GM12878 (cell line): ENCODE measurements at regions not wholly inside any gene's neighbourhood (a gene's known extent, or its start where the extent isn't known, plus 50 kb on each side); places are given as distances from the start of the nearest gene placed in this dataset.
"Not testable (repeated sequence)": the region's sequence is repeated elsewhere in the genome, so short reads cannot be mapped to it uniquely, and the experiment has no call there.

Experiments
- ATAC-seq: fragments of 200-7000 bp; cut with Tn5 transposase; 3 replicates; pipeline ENCODE4 v1.9.1; 2020; ENCODE audit warnings: mild to moderate bottlenecking, moderate library complexity
- BruUV-seq: library from RNA; stranded (reverse); fragments of 400-500 nt; replicated peaks from 2 replicates; lab custom pipeline; 2021; lab: Mats Ljungman, UMichigan
- CTCF ChIA-PET: fragments of 300-600 bp; sonication (Branson Sonifier 250); formaldehyde crosslinking; extraction: SDS; loops from one replicate; lab custom pipeline; 2021; ENCODE audit warnings: inconsistent platforms; lab: Yijun Ruan, JAX
- POLR2A ChIA-PET: fragments of 350-600 bp; formaldehyde crosslinking; extraction: SDS; loops from one replicate; lab custom pipeline; 2021; ENCODE audit warnings: inconsistent platforms; lab: Charles Lee
- RAD21 ChIA-PET: fragments of 300-600 bp; sonication (Branson Sonifier 250); formaldehyde crosslinking; loops from one replicate; lab custom pipeline; 2023; ENCODE audit warnings: antibody characterized with exemption; ENCODE audit not compliant: unreplicated experiment; lab: Charles Lee
- SMC1A ChIA-PET: fragments of 300-600 bp; sonication (Branson Sonifier 250); formaldehyde crosslinking; loops from one replicate; lab custom pipeline; 2023; ENCODE audit not compliant: unreplicated experiment, uncharacterized antibody; lab: Charles Lee
- DNase-seq: peaks from one replicate; pipeline ENCODE4 v3.0.0-alpha.2; 2011; ENCODE audit warnings: low read depth, low spot score
- FAIRE-seq: peaks from 3 replicates; lab custom pipeline; 2011; peaks lifted over from hg19 to GRCh38; lab: Jason Lieb, UNC
- H2AFZ ChIP-seq: 2 replicates; pipeline ENCODE4 v1.6.0; 2011; ENCODE audit warnings: low read depth, low read length, control low read depth; ENCODE audit not compliant: control insufficient read depth
- H3K27ac ChIP-seq: 2 replicates; pipeline ENCODE4 v1.5.1; 2011; ENCODE audit warnings: control low read depth; ENCODE audit not compliant: control insufficient read depth, insufficient read depth
- H3K27me3 ChIP-seq, 2 experiments: replicated peaks in 1 of 2; 2 replicates each; pipeline versions ENCODE4 v1.6.0 to v1.6.1; 2011; ENCODE audit warnings: low read length in 1 of 2; ENCODE audit not compliant: control insufficient read depth in 2 of 2, insufficient read depth in 2 of 2
- H3K36me3 ChIP-seq, 2 experiments: 2 replicates each; pipeline ENCODE4 v1.5.1; 2011; ENCODE audit warnings: low read length in 1 of 2; ENCODE audit not compliant: control insufficient read depth in 2 of 2, insufficient read depth in 2 of 2
- H3K4me1 ChIP-seq: 2 replicates; pipeline ENCODE4 v1.6.1; 2011; ENCODE audit warnings: mild to moderate bottlenecking, low read length, moderate library complexity, mixed read lengths; ENCODE audit not compliant: control insufficient read depth, insufficient read depth
- H3K4me2 ChIP-seq: 2 replicates; pipeline ENCODE4 v1.6.0; 2011; ENCODE audit warnings: control low read depth; ENCODE audit not compliant: control insufficient read depth, insufficient read depth
- H3K4me3 ChIP-seq: fragments of 200-600 bp; sonication (generic); 2 replicates; pipeline ENCODE4 v1.5.1; 2016
- H3K79me2 ChIP-seq: 2 replicates; pipeline ENCODE4 v1.6.0; 2011; ENCODE audit warnings: low read length; ENCODE audit not compliant: control insufficient read depth, insufficient read depth
- H3K9ac ChIP-seq: 2 replicates; pipeline ENCODE4 v1.8.0; 2011; ENCODE audit warnings: low read length, control low read depth, mixed read lengths; ENCODE audit not compliant: control insufficient read depth, insufficient read depth
- H3K9me3 ChIP-seq: replicated peaks from 3 replicates; pipeline ENCODE4 v1.5.1; 2011; ENCODE audit warnings: mild to moderate bottlenecking, low read length; ENCODE audit not compliant: control insufficient read depth, insufficient read depth
- H4K20me1 ChIP-seq: 2 replicates; pipeline ENCODE4 v1.6.0; 2011; ENCODE audit not compliant: control insufficient read depth, insufficient read depth
- WGBS: methylation state at CpG from one replicate; pipeline ENCODE4 v1.1.6; 2016; ENCODE audit warnings: low lambda C conversion rate; ENCODE audit not compliant: insufficient replicate concordance, insufficient coverage; ENCODE audit errors: missing lambda C conversion rate; 5-methylcytosine and 5-hydroxymethylcytosine counted together
- in situ Hi-C: fragments of 300-500 bp; cut with MboI; formaldehyde crosslinking; loops from 9 replicates; pipeline ENCODE4 v1.14.3; 2018; ENCODE audit warnings: mixed read lengths
- intact Hi-C: fragments of 100-400 bp; cut with micrococcal nuclease; formaldehyde crosslinking; loops from one replicate; pipeline ENCODE4 v1.14.2; 2022; ENCODE audit not compliant: unreplicated experiment

GRCh38 chr2:111584540-111584939 is 299.5 kb downstream of the ANAPC1 start:
- H3K27me3 ChIP-seq, CTCF ChIA-PET, H3K4me1 ChIP-seq, SMC1A ChIA-PET, ATAC-seq, H3K79me2 ChIP-seq, POLR2A ChIA-PET, BruUV-seq, RAD21 ChIA-PET, H3K27ac ChIP-seq, H2AFZ ChIP-seq, H3K4me2 ChIP-seq, intact Hi-C loops, H3K4me3 ChIP-seq, H3K36me3 ChIP-seq, H4K20me1 ChIP-seq, DNase-seq, in situ Hi-C loops, H3K9me3 ChIP-seq, FAIRE-seq, H3K9ac ChIP-seq: not testable (repeated sequence)
- 0% methylated on average over 1 of the region's 2 CpGs for WGBS

- FAIRE-seq, ATAC-seq, BruUV-seq, CTCF ChIA-PET, H3K4me1 ChIP-seq, SMC1A ChIA-PET, H3K27ac ChIP-seq, DNase-seq, H3K27me3 ChIP-seq, H3K9me3 ChIP-seq, H3K36me3 ChIP-seq, H3K4me3 ChIP-seq, H3K4me2 ChIP-seq, RAD21 ChIA-PET, in situ Hi-C loops, H2AFZ ChIP-seq, POLR2A ChIA-PET, H4K20me1 ChIP-seq, intact Hi-C loops, H3K79me2 ChIP-seq, H3K9ac ChIP-seq: not testable (repeated sequence)
- 14% methylated on average over 4 of the region's 6 CpGs for WGBS
Measured at GRCh38 chr2:111584950-111585349, 299.0 kb downstream of the ANAPC1 start.

GRCh38 chr2:111586014-111586413 is 298.0 kb downstream of the ANAPC1 start:
- in situ Hi-C loops, H3K27me3 ChIP-seq, POLR2A ChIA-PET, BruUV-seq, intact Hi-C loops, CTCF ChIA-PET, SMC1A ChIA-PET, H3K9me3 ChIP-seq, FAIRE-seq, H4K20me1 ChIP-seq, RAD21 ChIA-PET, H3K79me2 ChIP-seq, H3K4me1 ChIP-seq, H3K27ac ChIP-seq, H3K4me3 ChIP-seq, ATAC-seq, H3K36me3 ChIP-seq, H3K9ac ChIP-seq, H2AFZ ChIP-seq, DNase-seq, H3K4me2 ChIP-seq: not testable (repeated sequence)
- 69% methylated on average over 2 of the region's 2 CpGs for WGBS

- RAD21 ChIA-PET, H3K27ac ChIP-seq, SMC1A ChIA-PET, POLR2A ChIA-PET, in situ Hi-C loops, H3K36me3 ChIP-seq, CTCF ChIA-PET, H3K79me2 ChIP-seq, BruUV-seq, H3K4me3 ChIP-seq, FAIRE-seq, DNase-seq, H3K4me2 ChIP-seq, intact Hi-C loops, H3K27me3 ChIP-seq, H3K9ac ChIP-seq, H2AFZ ChIP-seq, H3K4me1 ChIP-seq, H3K9me3 ChIP-seq, H4K20me1 ChIP-seq, ATAC-seq: not testable (repeated sequence)
- WGBS, result no CpG with 5 or more reads among the region's 7 CpGs
Measured at GRCh38 chr2:111595072-111595471, 288.9 kb downstream of the ANAPC1 start.
